ENCODE measurements at regions not wholly inside any gene's neighbourhood (a gene's known extent, or its start where the extent isn't known, plus 50 kb on each side); places are given as distances from the start of the nearest gene placed in this dataset.

DNA sequence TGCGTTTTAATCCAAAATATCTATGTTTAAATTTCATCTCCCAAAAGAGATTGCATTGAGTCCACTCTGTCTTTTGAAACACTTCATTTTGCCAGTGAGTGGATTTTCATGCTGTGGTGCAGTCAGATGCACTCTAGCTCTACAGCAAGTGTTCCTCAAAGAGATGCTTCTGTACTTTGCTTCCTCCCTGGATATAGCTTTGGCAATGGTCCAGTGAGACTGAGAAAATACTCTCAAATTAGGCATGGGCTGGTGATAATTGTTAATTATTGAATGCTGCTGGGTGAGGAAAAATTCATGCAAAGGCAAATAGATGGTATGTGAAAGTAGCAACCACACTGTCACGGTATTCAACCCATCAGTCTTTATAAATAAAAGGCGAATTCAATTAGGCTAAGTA lies 396.9 kb downstream of the ADGRL2 start:
- Histone ChIP-seq H3K27me3 (no peaks in the 10 kb centered on the region), H3K9me3 (no peaks in the 10 kb centered on the region), H3K4me1 (no peaks in the 10 kb centered on the region), H3K4me3 (no peak overlapping the region), H3K36me3 (no peaks in the 10 kb centered on the region), H3K27ac (no peak overlapping the region)
- WGBS, 2 donors (ENCODE audit: low coverage in 1 of 2): 69 to 73% methylated on average over 3 of the region's 3 CpGs
- ATAC-seq: no peak
- TF ChIP-seq POLR2A (IDR thresholded peaks at IDR 0.05) (no peak), EP300 (IDR thresholded peaks at IDR 0.05) (no peak), POLR2AphosphoS5 (IDR thresholded peaks at IDR 0.05) (no peak)
- TF ChIP-seq, protein P1, sequence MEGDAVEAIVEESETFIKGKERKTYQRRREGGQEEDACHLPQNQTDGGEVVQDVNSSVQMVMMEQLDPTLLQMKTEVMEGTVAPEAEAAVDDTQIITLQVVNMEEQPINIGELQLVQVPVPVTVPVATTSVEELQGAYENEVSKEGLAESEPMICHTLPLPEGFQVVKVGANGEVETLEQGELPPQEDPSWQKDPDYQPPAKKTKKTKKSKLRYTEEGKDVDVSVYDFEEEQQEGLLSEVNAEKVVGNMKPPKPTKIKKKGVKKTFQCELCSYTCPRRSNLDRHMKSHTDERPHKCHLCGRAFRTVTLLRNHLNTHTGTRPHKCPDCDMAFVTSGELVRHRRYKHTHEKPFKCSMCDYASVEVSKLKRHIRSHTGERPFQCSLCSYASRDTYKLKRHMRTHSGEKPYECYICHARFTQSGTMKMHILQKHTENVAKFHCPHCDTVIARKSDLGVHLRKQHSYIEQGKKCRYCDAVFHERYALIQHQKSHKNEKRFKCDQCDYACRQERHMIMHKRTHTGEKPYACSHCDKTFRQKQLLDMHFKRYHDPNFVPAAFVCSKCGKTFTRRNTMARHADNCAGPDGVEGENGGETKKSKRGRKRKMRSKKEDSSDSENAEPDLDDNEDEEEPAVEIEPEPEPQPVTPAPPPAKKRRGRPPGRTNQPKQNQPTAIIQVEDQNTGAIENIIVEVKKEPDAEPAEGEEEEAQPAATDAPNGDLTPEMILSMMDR (IDR thresholded peaks at IDR 0.05): no peak

DNA sequence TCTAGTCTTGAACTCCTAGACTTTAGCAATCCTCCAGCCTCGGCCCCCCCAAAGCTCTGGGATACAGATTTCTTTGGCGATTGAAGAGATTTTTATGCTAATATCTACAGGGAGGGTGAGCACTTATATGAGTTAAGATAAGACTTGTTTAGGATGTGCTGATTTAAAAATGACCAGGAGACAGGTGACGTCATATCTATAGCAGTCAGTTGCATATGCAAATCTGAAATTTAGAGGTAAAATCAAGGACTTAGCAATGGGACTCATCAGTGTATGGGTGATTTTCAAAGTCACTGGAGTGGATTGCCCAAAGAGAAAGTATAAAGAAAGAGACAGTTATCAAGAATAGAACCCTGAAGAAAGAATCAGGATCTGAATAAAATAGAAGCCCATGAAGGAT lies 394.5 kb downstream of the ADGRL2 start:
- Histone ChIP-seq H3K4me1 (no peaks in the 10 kb centered on the region), H3K9me3 (no peaks in the 10 kb centered on the region), H3K4me3 (no peak overlapping the region), H3K36me3 (no peaks in the 10 kb centered on the region), H3K27ac (no peak overlapping the region), H3K27me3 (no peaks in the 10 kb centered on the region)
- TF ChIP-seq POLR2A (IDR thresholded peaks at IDR 0.05) (no peak), POLR2AphosphoS5 (IDR thresholded peaks at IDR 0.05) (no peak), EP300 (IDR thresholded peaks at IDR 0.05) (no peak)
- TF ChIP-seq, protein P1 (IDR thresholded peaks at IDR 0.05): no peak
- 95 to 100% methylated on average over 2 to 3 of the region's 3 CpGs for WGBS, 2 donors (ENCODE audit: low coverage in 1 of 2)
- ATAC-seq: no peak

DNA sequence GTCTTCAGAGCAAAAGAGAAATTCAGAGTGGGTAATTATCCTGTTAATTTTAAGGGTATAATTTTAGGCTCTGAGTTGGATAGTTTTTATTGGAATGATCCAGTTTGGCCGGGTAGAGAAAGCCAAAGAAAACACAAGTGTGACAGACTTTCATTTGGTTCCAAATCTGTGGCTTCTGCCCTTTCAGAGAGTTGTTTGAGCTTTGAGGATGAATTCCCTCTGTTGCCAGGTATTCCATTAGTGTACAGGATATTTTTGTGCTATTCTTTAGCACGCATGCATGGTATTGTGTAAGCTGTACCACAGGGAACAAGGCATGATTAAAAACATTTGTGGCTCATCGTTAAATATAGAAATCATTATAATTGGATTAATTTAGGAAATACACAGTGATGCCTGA lies 384.4 kb downstream of the ADGRL2 start:
- Histone ChIP-seq H3K27ac (no peak overlapping the region), H3K4me1 (peaks cover 0 to 14% (median 0%) of the 10 kb centered on the region in 3 donors), H3K9me3 (no peaks in the 10 kb centered on the region), H3K36me3 (no peaks in the 10 kb centered on the region), H3K4me3 (no peak overlapping the region), H3K27me3 (no peaks in the 10 kb centered on the region)
- ATAC-seq: no peak
- WGBS, 2 donors (ENCODE audit: low coverage in 1 of 2): 5 to 7% methylated on average over 3 of the region's 3 CpGs
- TF ChIP-seq POLR2AphosphoS5 (IDR thresholded peaks at IDR 0.05): no peak
- TF ChIP-seq, protein P1 (IDR thresholded peaks at IDR 0.05): no peak

DNA sequence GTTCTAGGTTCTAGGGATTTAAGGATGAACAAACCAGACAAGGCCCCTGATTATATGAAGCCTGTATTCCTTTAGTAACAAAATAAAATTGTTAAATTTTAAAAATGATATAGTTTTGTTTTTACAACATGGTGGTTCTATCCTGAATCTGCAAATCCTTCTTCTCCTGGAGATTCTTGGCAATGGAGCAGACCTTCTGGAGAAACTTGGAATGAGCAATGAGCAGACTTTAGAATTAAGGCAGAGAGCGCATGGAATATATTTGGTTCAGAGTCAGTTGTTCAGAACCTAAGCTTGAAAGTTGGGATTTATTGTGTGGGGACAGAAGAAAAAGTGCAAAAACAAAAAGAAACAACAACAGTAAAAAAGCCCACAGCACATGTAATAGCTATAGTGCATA lies 381.1 kb downstream of the ADGRL2 start:
- TF ChIP-seq, protein P1 (IDR thresholded peaks at IDR 0.05): no peak
- TF ChIP-seq POLR2AphosphoS5 (IDR thresholded peaks at IDR 0.05): no peak
- no peak for TF ChIP-seq POLR2A (IDR thresholded peaks at IDR 0.05)
- TF ChIP-seq EP300 (IDR thresholded peaks at IDR 0.05): no peak
- H3K4me1 ChIP-seq: peaks cover 0 to 14% (median 0%) of the 10 kb centered on the region in 3 donors

DNA sequence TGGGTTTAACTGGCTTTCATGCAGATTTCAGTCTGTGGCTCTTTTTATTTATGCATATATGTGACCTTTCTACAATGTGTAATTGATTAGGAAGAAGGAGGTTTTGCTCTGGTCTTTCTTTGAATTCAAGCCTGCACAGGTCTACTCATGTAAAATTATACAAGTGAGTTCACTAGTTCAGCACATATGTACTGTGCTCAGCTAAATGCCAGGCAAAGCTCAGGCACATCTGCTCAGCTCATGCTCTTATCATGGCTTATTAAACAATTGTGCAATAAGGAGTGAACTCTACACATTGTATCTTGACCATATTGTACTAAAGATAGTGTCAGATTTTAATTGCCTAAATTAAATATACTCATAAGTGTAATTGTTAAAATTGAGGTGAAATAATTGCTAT lies 378.4 kb downstream of the ADGRL2 start:
- H3K36me3 ChIP-seq: no peaks in the 10 kb centered on the region
- no peaks in the 10 kb centered on the region for H3K9me3 ChIP-seq
- TF ChIP-seq EP300 (IDR thresholded peaks at IDR 0.05): no peak
- no peaks in the 10 kb centered on the region for H3K27me3 ChIP-seq
- no peaks in the 10 kb centered on the region for H3K4me1 ChIP-seq
- ATAC-seq: no peak
- H3K27ac ChIP-seq: no peak overlapping the region
- H3K4me3 ChIP-seq: no peak overlapping the region

More for the DNA sequence above, 381.1 kb downstream of the ADGRL2 start:
- Histone ChIP-seq H3K36me3 (no peaks in the 10 kb centered on the region), H3K27ac (no peak overlapping the region), H3K4me3 (no peak overlapping the region), H3K27me3 (no peaks in the 10 kb centered on the region), H3K9me3 (no peaks in the 10 kb centered on the region)
- WGBS, 2 donors (ENCODE audit: low coverage in 1 of 2): 90 to 100% methylated on average over 1 of the region's 1 CpG
- ATAC-seq: no peak

DNA sequence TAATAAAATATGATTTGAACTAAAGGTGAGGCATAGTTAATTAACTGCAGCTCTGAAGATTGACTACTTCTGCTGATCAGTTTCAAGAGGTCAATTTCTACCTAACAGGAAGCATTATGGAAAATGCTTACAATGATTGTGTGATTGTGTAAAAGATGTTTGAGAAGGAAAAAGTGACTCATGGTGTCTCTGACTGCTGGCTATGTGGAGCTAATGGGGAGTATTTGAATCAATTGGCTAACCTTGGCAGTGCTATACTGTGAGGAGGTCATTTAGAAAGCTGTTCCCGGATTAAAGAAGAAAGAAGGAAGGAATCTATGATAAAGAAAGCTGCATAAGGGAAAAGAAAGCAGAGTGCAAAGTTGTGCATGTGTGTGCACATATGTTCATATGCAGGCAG lies 376.5 kb downstream of the ADGRL2 start:
- Histone ChIP-seq H3K4me1 (no peaks in the 10 kb centered on the region), H3K27me3 (no peaks in the 10 kb centered on the region), H3K4me3 (no peak overlapping the region), H3K9me3 (no peaks in the 10 kb centered on the region), H3K27ac (no peak overlapping the region), H3K36me3 (no peaks in the 10 kb centered on the region)
- TF ChIP-seq EP300 (IDR thresholded peaks at IDR 0.05): no peak
- TF ChIP-seq, protein P1 (IDR thresholded peaks at IDR 0.05): no peak
- no peak for TF ChIP-seq POLR2AphosphoS5 (IDR thresholded peaks at IDR 0.05)
- no peak for TF ChIP-seq POLR2A (IDR thresholded peaks at IDR 0.05)
- ATAC-seq: no peak
- 44 to 100% methylated on average over 1 of the region's 1 CpG for whole genome bisulfite sequencing, 2 donors (ENCODE audit: low coverage in 1 of 2)
